Activated T-cell treated with anti-CD3 and anti-CD28 coated beads, Interleukin-2, amount 50 U/mL, for 4 hours (primary cell): ENCODE measurements at regions not wholly inside any gene's neighbourhood (a gene's known extent, or its start where the extent isn't known, plus 50 kb on each side); places are given as distances from the start of the nearest gene placed in this dataset.
"Not testable (repeated sequence)": the region's sequence is repeated elsewhere in the genome, so short reads cannot be mapped to it uniquely, and the experiment has no call there.

Source experiments
- ATAC-seq, 2 donors: fragments of 200-7000 bp; cut with Tn5 transposase; one replicate each; pipeline ENCODE4 v1.10.0; 2021
- DNase-seq: peaks from one replicate; pipeline ENCODE4 v3.0.0-alpha.2; 2020
- H3K27me3 Mint-ChIP-seq: one replicate; pipeline ENCODE4 v1.8.0; 2021; ENCODE audit warnings: low read depth, mixed read lengths
- H3K36me3 Mint-ChIP-seq: one replicate; pipeline ENCODE4 v1.8.0; 2022; ENCODE audit warnings: mixed read lengths; ENCODE audit not compliant: insufficient read depth
- H3K4me1 Mint-ChIP-seq: one replicate; pipeline ENCODE4 v1.8.0; 2021; ENCODE audit warnings: low read depth, mixed read lengths
- H3K4me3 Mint-ChIP-seq: one replicate; pipeline ENCODE4 v1.8.0; 2021; ENCODE audit warnings: mild to moderate bottlenecking, moderate library complexity, mixed read lengths
- H3K9me3 Mint-ChIP-seq: one replicate; pipeline ENCODE4 v1.8.0; 2021; ENCODE audit warnings: mixed read lengths

DNA sequence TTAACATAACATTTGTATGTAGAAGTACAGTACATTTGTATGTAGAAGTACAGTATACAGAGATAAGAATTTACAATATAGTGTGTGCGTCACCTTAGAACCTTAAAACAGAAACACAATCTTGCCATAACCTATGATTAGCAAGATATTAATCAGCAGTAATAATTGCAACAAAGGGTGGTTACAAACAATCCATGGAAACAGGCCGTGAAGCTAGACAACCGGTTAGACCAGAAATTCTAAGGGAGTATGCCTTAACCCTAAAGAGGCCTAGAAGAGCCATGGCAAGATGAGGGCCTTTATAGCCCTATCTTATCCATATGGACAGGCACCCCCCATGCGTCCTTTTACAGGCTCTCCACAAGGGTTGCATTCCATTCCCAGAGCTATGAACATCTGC is 605.9 kb downstream of the KCNT2 start:
- DNase-seq, H3K9me3 Mint-ChIP-seq, H3K4me3 Mint-ChIP-seq, H3K36me3 Mint-ChIP-seq, H3K27me3 Mint-ChIP-seq, H3K4me1 Mint-ChIP-seq, ATAC-seq: not testable (repeated sequence)

DNA sequence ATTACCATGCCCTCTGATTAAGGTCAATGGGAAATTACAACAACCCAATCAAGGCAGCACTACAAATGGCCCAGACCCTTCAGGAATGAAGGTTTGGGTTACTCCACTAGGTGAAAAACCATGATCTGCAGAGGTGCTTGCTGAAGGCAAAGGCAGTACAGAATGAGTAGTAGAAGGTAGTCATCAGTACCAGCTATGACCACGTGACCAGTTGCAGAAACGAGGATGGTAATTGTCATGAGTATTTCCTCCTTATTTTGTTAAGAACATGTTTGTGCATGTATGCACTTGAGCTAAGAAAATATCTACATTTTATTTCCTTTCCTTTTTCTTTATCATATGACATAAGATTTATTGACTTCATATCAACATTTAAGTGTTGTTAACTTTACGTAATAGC is 607.1 kb downstream of the KCNT2 start:
- no peaks in the 10 kb centered on the region for H3K36me3 Mint-ChIP-seq
- no peaks in the 10 kb centered on the region for H3K9me3 Mint-ChIP-seq
- no peaks in the 10 kb centered on the region for H3K4me1 Mint-ChIP-seq
- no peak overlapping the region for H3K4me3 Mint-ChIP-seq
- no peak for DNase-seq
- ATAC-seq = no peak
- no peaks in the 10 kb centered on the region for H3K27me3 Mint-ChIP-seq

DNA sequence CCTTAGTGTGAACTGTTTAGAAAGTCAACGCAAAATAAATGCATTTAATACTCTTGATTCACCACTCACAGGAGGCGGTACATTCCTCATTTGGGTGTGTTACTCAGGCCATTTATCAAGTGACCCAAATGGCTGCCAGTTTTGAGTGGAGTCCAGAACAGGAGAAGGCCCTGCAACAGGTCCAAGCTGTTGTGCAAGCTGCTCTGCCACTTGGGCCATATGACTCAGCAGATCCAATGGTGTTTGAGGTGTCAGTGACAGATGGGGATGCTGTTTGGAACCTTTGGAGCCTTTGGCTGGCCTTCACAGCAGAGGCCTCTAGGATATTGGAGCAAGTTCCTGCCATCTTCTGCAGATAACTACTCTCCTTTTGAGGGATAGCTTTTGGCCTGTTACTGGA is 609.2 kb downstream of the KCNT2 start:
- Mint-ChIP-seq H3K4me1 (no peaks in the 10 kb centered on the region), H3K9me3 (no peaks in the 10 kb centered on the region), H3K4me3 (no peak overlapping the region), H3K27me3 (no peaks in the 10 kb centered on the region), H3K36me3 (no peaks in the 10 kb centered on the region)
- DNase-seq (no peak), ATAC-seq (no peak)

DNA sequence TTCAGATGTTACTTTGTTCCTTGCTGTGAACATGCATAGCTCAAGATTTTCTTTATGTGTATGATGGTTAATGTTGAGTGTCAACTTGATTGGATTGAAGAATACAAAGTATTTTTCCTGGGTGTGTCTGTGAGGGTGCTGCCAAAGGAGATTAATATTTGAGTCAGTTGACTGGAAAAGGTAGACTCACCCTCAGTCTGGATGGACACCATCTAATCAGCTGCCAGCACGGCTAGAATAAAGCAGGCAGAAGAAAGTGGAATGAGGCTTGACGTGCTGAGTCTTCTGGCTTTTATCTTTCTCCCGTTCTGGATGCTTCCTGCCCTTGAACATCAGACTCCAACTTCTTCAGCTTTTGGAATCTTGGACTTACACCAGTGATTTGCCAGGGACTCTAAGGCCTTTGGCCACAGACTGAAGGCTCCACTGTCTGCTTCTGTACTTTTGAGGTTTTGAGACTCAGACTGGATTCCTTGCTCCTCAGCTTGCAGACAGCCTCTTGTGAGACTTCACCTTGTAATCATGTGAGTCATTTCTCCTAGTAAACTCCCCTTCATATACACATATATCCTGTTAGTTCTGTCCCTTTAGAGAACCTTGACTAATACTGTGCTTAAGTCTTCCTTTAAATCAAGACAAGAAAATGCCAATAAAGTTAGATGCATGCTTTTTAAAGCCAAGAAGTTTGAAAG is 626.6 kb downstream of the KCNT2 start:
- Mint-ChIP-seq H3K9me3 (no peaks in the 10 kb centered on the region), H3K4me3 (no peak overlapping the region), H3K36me3 (no peaks in the 10 kb centered on the region), H3K4me1 (no peaks in the 10 kb centered on the region), H3K27me3 (no peaks in the 10 kb centered on the region)
- DNase-seq = no peak
- ATAC-seq = no peak

DNA sequence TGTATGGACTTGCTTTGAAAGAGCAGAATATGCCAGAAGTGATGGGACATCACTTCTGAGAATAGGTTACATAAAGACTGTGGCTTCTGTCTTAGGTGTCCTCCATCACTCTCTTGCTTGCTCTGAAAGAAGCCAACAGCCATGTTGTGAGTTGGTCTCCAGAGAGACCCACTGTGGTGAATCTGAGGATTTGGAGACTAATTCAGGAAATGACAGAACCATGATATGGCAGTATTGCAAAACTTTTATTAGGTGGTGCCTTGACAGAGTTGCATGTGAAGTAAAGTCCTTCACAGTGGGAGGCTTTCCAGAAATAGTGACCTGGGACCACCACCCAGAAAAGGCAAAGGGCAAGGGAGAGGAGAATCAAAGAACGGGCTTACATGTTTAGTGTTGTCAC is 628.6 kb downstream of the KCNT2 start:
- no peaks in the 10 kb centered on the region for H3K36me3 Mint-ChIP-seq
- ATAC-seq = no peak
- no peak for DNase-seq
- H3K27me3 Mint-ChIP-seq = no peaks in the 10 kb centered on the region
- H3K4me1 Mint-ChIP-seq = no peaks in the 10 kb centered on the region
- no peak overlapping the region for H3K4me3 Mint-ChIP-seq
- H3K9me3 Mint-ChIP-seq = peaks cover 4% of the 10 kb centered on the region

DNA sequence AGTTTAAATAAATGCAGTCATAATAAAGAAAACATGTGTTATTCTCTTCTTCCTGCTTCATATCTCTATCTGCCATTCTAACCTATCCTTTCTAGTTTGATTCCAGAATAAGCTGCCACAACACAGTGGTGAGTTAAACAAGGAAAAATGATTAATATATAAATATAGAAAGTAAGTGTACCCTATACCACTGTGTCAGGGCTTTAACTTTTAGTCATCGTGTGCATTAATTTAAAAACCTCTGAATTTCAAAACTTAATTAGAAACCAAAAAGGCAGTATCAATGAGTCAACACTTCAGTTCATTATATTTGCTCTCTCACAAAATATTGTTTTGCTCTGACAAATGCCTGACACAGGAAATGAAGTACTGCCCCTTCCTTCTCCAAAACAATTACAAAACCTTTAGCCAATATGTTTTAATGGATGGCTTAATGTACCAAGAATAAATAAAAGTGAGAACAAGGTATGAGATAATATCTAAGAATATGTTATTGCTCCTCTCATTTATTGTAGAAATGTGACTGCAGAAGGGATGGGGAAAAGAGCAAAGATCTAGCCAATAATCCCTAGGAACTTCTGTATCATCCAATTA is 634.8 kb downstream of the KCNT2 start:
- H3K9me3 Mint-ChIP-seq = peaks cover 4% of the 10 kb centered on the region
- no peak for ATAC-seq
- H3K27me3 Mint-ChIP-seq = no peaks in the 10 kb centered on the region
- H3K4me1 Mint-ChIP-seq = no peaks in the 10 kb centered on the region
- no peak for DNase-seq
- H3K4me3 Mint-ChIP-seq = no peak overlapping the region
- no peaks in the 10 kb centered on the region for H3K36me3 Mint-ChIP-seq

DNA sequence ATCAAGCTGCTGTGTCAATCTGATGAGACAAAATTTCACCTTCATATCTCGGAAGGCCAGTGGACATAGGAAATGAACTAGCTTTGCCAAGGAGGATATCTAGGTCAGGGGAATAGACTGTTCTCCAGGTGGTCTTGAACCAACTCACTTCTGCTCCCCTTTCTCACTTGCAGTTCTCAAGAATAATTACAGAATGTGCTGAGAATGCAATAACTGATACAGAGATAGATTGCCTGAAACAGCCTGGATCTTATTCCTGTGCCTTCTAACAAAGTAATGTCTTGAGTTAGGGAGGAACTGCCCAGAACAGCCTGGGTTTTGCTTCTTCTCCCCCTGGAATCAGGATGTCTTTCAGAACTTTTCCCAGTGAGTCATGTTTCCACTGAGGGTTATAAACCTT is 636.7 kb downstream of the KCNT2 start:
- peaks cover 4% of the 10 kb centered on the region for H3K9me3 Mint-ChIP-seq
- ATAC-seq (no peak), DNase-seq (no peak)
- H3K36me3 Mint-ChIP-seq = no peaks in the 10 kb centered on the region
- no peaks in the 10 kb centered on the region for H3K4me1 Mint-ChIP-seq
- no peaks in the 10 kb centered on the region for H3K27me3 Mint-ChIP-seq
- no peak overlapping the region for H3K4me3 Mint-ChIP-seq

DNA sequence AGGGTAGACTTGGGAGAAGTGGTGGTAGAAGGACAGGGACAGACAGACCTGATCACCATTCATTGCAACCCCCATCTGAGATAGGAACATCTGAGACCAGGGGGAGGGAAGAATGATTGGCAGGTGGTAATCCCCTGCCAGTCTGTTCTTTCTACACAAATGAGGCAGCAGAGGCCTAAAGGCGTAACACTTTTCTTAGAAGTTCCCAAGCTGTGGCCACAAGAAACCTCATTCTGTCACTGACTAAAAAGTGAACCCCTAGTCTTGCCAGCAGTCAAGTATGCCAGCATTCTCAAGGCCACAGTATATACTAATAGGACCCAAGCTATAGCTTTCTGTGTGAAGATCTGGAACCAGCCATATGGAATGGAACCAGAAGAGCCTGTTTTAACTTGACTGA is 638.0 kb downstream of the KCNT2 start:
- H3K9me3 Mint-ChIP-seq = no peaks in the 10 kb centered on the region
- no peak for DNase-seq
- no peak overlapping the region for H3K4me3 Mint-ChIP-seq
- no peaks in the 10 kb centered on the region for H3K27me3 Mint-ChIP-seq
- H3K36me3 Mint-ChIP-seq = no peaks in the 10 kb centered on the region
- no peak for ATAC-seq
- H3K4me1 Mint-ChIP-seq = no peaks in the 10 kb centered on the region

DNA sequence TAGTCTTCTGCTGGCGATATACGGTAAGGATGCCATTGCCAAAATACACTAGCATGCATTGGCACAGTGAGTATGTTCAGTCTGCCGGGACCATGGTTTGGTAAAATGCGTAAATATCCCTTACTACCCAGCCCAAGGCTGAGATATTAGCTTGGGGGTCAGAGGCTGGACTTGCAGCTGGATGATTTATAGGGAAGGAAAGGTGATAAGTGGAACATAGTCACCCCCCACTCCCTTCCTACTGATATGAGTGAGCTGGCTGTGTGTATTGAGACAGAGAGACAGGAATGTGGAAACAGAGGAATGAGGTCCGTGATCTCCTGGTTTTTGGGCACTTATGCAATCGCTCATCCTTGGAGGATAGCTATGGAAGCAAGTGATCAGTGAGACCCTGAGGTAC is 642.8 kb downstream of the KCNT2 start:
- Mint-ChIP-seq H3K36me3 (no peaks in the 10 kb centered on the region), H3K4me1 (no peaks in the 10 kb centered on the region), H3K4me3 (no peak overlapping the region), H3K9me3 (no peaks in the 10 kb centered on the region), H3K27me3 (no peaks in the 10 kb centered on the region)
- no peak for ATAC-seq
- DNase-seq = no peak

DNA sequence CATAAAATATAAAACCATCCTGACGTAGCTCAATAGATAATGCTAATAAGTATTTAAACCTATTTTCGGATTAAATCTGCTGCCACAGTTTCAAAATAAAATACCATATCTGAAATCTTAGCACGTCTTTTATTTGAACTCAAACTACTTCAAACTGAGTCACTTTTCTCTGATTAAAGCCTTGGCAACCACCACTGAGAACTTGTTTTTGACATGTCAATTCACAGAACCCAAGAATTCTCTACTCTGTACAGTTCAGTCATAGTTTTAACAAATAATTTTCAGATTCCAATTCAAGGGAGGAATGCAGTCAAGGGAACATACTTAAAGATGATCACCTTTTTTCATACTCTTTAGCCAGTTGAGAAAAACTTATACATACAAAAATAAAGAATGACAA is 643.2 kb downstream of the KCNT2 start:
- Mint-ChIP-seq H3K36me3 (no peaks in the 10 kb centered on the region), H3K4me1 (no peaks in the 10 kb centered on the region), H3K9me3 (no peaks in the 10 kb centered on the region), H3K27me3 (no peaks in the 10 kb centered on the region), H3K4me3 (no peak overlapping the region)
- ATAC-seq (no peak), DNase-seq (no peak)

DNA sequence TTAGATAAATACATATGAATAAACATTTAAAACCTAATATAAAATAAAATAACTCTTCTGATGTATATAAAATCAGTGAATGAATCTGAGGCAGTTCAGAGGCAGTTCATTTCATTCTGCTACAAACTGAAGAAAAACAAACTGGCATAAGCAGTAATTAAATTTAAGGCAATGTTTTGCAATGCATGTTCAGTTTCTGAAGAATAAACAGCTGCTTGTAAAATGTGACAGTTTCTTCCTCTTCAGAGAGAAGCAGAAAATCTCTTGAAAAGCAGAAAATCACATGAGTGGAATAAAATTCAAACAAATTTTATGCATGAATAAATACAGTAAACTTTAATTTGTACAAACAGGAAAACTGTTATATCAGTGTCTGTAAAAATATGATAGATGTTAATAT is 643.7 kb downstream of the KCNT2 start:
- ATAC-seq (no peak), DNase-seq (no peak)
- no peaks in the 10 kb centered on the region for H3K9me3 Mint-ChIP-seq
- no peaks in the 10 kb centered on the region for H3K27me3 Mint-ChIP-seq
- no peaks in the 10 kb centered on the region for H3K36me3 Mint-ChIP-seq
- no peaks in the 10 kb centered on the region for H3K4me1 Mint-ChIP-seq
- no peak overlapping the region for H3K4me3 Mint-ChIP-seq

DNA sequence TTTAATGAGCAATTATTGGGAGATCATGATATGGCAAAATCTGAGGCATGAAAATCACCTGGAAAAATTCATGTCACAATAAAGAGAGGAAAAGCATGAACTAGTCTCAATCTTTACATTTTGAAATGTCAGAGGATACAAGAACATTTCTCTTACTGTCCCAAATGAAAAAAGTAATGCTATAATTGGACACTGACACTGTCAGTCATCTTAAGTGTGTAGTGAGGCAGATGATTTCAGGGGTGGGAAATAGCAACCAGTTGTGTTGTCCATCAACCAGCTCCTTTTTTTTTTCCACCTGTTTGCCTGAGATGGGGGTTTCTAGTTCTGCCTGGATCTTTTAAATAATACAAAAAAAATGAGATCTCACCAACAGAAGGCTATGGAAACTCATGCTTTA is 646.2 kb downstream of the KCNT2 start:
- no peaks in the 10 kb centered on the region for H3K4me1 Mint-ChIP-seq
- H3K27me3 Mint-ChIP-seq = no peaks in the 10 kb centered on the region
- H3K4me3 Mint-ChIP-seq = no peak overlapping the region
- no peak for ATAC-seq
- no peaks in the 10 kb centered on the region for H3K36me3 Mint-ChIP-seq
- no peak for DNase-seq
- no peaks in the 10 kb centered on the region for H3K9me3 Mint-ChIP-seq

DNA sequence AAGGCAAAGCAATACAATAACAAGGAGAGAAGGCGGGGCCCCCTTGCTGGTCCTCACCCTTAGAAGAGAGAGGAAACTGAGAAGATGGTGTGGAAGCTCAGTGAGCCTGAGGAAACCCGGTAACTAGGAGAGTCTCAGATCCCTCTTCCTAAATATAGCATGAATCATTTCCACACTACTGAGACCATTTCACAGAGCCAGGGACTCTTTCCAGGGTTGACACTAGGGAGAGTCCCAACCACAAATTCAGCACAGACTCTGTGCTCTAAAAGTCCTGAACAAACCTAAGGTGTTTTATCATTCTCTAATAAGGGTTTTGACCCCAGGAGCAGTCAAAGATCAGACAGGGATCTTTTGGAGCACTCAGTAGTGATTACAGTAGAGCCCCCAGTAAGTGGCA is 647.7 kb downstream of the KCNT2 start:
- Mint-ChIP-seq H3K36me3 (no peaks in the 10 kb centered on the region), H3K9me3 (no peaks in the 10 kb centered on the region), H3K4me1 (no peaks in the 10 kb centered on the region), H3K27me3 (no peaks in the 10 kb centered on the region), H3K4me3 (no peak overlapping the region)
- ATAC-seq = no peak
- no peak for DNase-seq

DNA sequence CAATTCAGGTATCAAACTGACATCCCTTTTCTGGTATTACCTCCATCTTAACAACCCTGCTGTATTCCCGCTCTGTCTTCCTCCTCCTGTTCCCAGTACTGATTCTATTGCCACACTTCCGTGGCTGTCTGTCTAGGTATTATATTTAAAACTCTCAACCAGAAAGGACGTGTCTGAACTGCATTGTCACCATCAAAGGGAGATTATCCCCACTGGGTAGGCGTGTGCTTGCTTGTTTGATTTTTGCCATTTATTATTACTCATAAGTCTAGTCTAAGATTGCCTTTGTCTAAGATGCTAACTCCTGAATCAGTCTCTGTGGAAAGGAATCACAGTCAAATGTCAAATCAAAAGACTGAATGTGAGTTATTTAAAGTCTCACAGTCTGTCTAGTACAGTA is 650.1 kb downstream of the KCNT2 start:
- Mint-ChIP-seq H3K4me3 (no peak overlapping the region), H3K27me3 (no peaks in the 10 kb centered on the region), H3K36me3 (no peaks in the 10 kb centered on the region), H3K9me3 (no peaks in the 10 kb centered on the region), H3K4me1 (no peaks in the 10 kb centered on the region)
- ATAC-seq = no peak
- DNase-seq = no peak

DNA sequence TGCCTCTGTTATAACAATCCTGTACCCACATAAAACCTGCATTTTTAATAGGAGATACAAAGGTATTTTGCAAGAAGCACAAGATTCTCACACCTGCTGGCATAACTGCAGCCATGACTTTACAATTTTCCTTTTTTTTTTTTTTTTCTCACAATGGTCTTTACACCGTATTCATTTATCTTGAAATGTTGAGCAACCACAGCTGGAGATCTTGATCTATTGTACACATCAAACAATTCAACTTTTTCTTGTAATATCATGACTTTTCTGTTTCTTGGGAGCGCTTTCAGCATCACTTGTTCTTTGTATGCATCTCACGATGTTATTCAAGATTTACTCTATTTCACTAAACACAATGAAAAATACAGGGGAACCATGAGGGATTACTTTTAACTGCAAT is 651.4 kb downstream of the KCNT2 start:
- H3K4me1 Mint-ChIP-seq = no peaks in the 10 kb centered on the region
- DNase-seq (no peak), ATAC-seq (no peak)
- H3K27me3 Mint-ChIP-seq = no peaks in the 10 kb centered on the region
- no peaks in the 10 kb centered on the region for H3K36me3 Mint-ChIP-seq
- H3K9me3 Mint-ChIP-seq = no peaks in the 10 kb centered on the region
- H3K4me3 Mint-ChIP-seq = no peak overlapping the region

DNA sequence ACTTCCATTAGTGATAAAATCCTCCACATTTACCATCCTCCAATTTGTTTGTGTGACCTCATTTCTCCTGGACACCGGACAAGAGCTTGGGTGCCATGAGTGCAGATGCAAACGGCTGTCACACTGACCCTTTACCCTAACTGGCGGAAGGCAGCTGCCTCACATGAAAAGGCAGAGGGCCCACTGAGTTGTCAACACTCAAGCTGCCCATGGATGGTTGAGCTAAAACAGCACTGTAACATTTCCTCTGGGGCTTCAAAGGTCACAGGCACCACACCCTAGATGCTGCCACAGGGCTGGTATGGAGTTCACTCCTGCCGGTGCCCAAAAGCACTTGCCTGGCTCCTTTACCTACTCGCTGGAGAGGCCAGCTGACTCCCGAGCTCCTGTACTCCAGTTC is 653.4 kb downstream of the KCNT2 start:
- no peaks in the 10 kb centered on the region for H3K4me1 Mint-ChIP-seq
- H3K36me3 Mint-ChIP-seq = no peaks in the 10 kb centered on the region
- no peak for ATAC-seq
- no peak overlapping the region for H3K4me3 Mint-ChIP-seq
- no peak for DNase-seq
- H3K9me3 Mint-ChIP-seq = no peaks in the 10 kb centered on the region
- H3K27me3 Mint-ChIP-seq = no peaks in the 10 kb centered on the region
